ENCODE measurements at regions not wholly inside any gene's neighbourhood (a gene's known extent, or its start where the extent isn't known, plus 50 kb on each side); places are given as distances from the start of the nearest gene placed in this dataset.
"Not testable (repeated sequence)": the region's sequence is repeated elsewhere in the genome, so short reads cannot be mapped to it uniquely, and the experiment has no call there.

- no peak for DNase-seq
Measured at GRCh38 chr9:87383344-87384150, 114.1 kb upstream of the DAPK1 start.

GRCh38 chr9:87386490-87387025, 111.1 kb upstream of the DAPK1 start:
- no peak for DNase-seq

- DNase-seq = no peak
Measured at GRCh38 chr9:87387351-87388011, 110.2 kb upstream of the DAPK1 start.

- DNase-seq = not testable (repeated sequence)
Measured at GRCh38 chr9:87388708-87389107, 109.0 kb upstream of the DAPK1 start.

- DNase-seq = no peak
Measured at GRCh38 chr9:87389936-87390335, 107.7 kb upstream of the DAPK1 start.

- no peak for DNase-seq
Measured at GRCh38 chr9:87390361-87390760, 107.3 kb upstream of the DAPK1 start.

- DNase-seq = no peak
Measured at GRCh38 chr9:87392086-87392485, 105.6 kb upstream of the DAPK1 start.

- DNase-seq = no peak
Measured at GRCh38 chr9:87393706-87394230, 103.9 kb upstream of the DAPK1 start.

GRCh38 chr9:87395804-87396479, 101.7 kb upstream of the DAPK1 start:
- peak; percentile 6 for DNase-seq

- no peak for DNase-seq
Measured at GRCh38 chr9:87401681-87402080, 96.0 kb upstream of the DAPK1 start.

- no peak for DNase-seq
Measured at GRCh38 chr9:87402537-87402936, 95.1 kb upstream of the DAPK1 start.

- DNase-seq = no peak
Measured at GRCh38 chr9:87405677-87406542, 91.8 kb upstream of the DAPK1 start.

- DNase-seq = no peak
Measured at GRCh38 chr9:87406543-87407166, 91.0 kb upstream of the DAPK1 start.

- not testable (repeated sequence) for DNase-seq
Measured at GRCh38 chr9:87410047-87411005, 87.3 kb upstream of the DAPK1 start.

GRCh38 chr9:87420884-87421283, 76.8 kb upstream of the DAPK1 start:
- no peak for DNase-seq

- DNase-seq = no peak
Measured at GRCh38 chr9:87421734-87422133, 75.9 kb upstream of the DAPK1 start.

GRCh38 chr9:87422999-87423398, 74.7 kb upstream of the DAPK1 start:
- no peak for DNase-seq

- not testable (repeated sequence) for DNase-seq
Measured at GRCh38 chr9:87423885-87424284, 73.8 kb upstream of the DAPK1 start.

GRCh38 chr9:87425202-87425601, 72.5 kb upstream of the DAPK1 start:
- DNase-seq = no peak

- no peak for DNase-seq
Measured at GRCh38 chr9:87427851-87428506, 69.7 kb upstream of the DAPK1 start.
